Chondrocyte (in vitro differentiated cells): ENCODE measurements at regions not wholly inside any gene's neighbourhood (a gene's known extent, or its start where the extent isn't known, plus 50 kb on each side); places are given as distances from the start of the nearest gene placed in this dataset.
A peak's percentile ranks its signal among the peaks of the same experiment; 100 is the strongest.

Source experiments
- DNase-seq: peaks from one replicate; pipeline ENCODE4 v3.0.0; 2021; ENCODE audit warnings: mixed read lengths, low spot score
- H3K27ac Mint-ChIP-seq: one replicate; pipeline ENCODE4 v1.8.0; 2021; ENCODE audit warnings: mild to moderate bottlenecking, moderate library complexity, mixed read lengths; ENCODE audit not compliant: unreplicated experiment
- H3K27me3 Mint-ChIP-seq: 2 replicates; pipeline ENCODE4 v1.8.0; 2021; ENCODE audit warnings: low read depth, mixed read lengths
- H3K36me3 Mint-ChIP-seq: 2 replicates; pipeline ENCODE4 v1.8.0; 2021; ENCODE audit warnings: low read depth, mixed read lengths
- H3K4me1 Mint-ChIP-seq: 2 replicates; pipeline ENCODE4 v1.8.0; 2021; ENCODE audit warnings: low read depth, mild to moderate bottlenecking, mixed read lengths
- H3K4me3 Mint-ChIP-seq: one replicate; pipeline ENCODE4 v1.8.0; 2021; ENCODE audit warnings: mild to moderate bottlenecking, moderate library complexity, mixed read lengths; ENCODE audit not compliant: unreplicated experiment
- H3K9me3 Mint-ChIP-seq: 2 replicates; pipeline ENCODE4 v1.8.0; 2021; ENCODE audit warnings: low read depth, mixed read lengths
- CTCF ChIP-seq: fragments of 200-600 bp; sonication (generic); IDR thresholded peaks from 2 replicates; pipeline ENCODE4 v1.5.0; 2021; ENCODE audit warnings: antibody characterized with exemption, mild to moderate bottlenecking, moderate library complexity

DNA sequence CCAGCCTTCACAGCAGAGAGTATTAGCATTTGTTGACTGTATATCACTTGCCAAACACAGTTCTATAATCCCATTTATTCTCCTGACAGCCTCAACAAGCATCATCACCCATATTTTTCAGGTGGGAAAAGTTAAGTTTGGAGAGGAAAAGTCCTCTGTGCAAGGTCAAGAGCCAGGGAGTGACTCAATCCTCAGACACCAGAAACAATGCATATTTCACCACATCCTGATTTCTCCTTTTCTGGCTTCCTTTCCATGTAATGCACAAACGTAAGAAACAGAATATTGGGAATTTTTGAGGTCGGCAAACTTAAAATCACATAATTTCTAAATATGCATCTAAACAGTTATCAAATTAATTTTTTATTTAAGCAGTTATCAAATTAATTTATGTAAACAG is 116.0 kb upstream of the GADL1 start:
- Mint-ChIP-seq H3K27ac (no peak overlapping the region), H3K4me1 (no peaks in the 10 kb centered on the region), H3K4me3 (no peak overlapping the region), H3K9me3 (peaks cover 5% of the 10 kb centered on the region), H3K36me3 (peaks cover 2% of the 10 kb centered on the region), H3K27me3 (no peaks in the 10 kb centered on the region)
- peak; percentile 11 for TF ChIP-seq CTCF
- no peak for DNase-seq

GRCh38 chr3:31011380-31011779 is 116.9 kb upstream of the GADL1 start:
- H3K27ac Mint-ChIP-seq, result no peak overlapping the region
- H3K4me1 Mint-ChIP-seq, result no peaks in the 10 kb centered on the region
- H3K9me3 Mint-ChIP-seq, result peaks cover 5% of the 10 kb centered on the region
- H3K27me3 Mint-ChIP-seq, result no peaks in the 10 kb centered on the region
- peaks cover 2% of the 10 kb centered on the region for H3K36me3 Mint-ChIP-seq
- DNase-seq, result no peak
- no peak for TF ChIP-seq CTCF
- no peak overlapping the region for H3K4me3 Mint-ChIP-seq

DNA sequence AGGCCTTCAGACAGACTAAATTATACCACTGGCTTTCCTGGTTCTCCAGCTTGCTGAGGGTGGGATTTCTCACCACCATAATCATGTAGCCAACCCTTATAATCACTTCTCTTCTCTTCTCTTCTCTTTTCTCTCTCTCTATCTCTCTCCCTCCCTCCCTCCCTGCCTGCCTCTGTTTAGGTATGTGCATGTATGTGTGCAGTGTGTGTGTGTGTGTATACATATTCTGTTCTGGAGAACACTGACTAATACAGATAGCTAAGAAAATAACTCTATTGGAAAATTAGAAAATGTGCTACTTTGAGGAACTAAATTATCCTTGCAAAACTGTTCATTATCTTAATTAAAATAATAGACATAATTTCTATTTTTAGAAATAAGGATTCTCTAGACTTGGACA is 118.6 kb upstream of the GADL1 start:
- no peak overlapping the region for H3K4me3 Mint-ChIP-seq
- no peak for DNase-seq
- peaks cover 5% of the 10 kb centered on the region for H3K9me3 Mint-ChIP-seq
- H3K27ac Mint-ChIP-seq, result no peak overlapping the region
- H3K36me3 Mint-ChIP-seq, result peaks cover 2% of the 10 kb centered on the region
- H3K4me1 Mint-ChIP-seq, result no peaks in the 10 kb centered on the region
- no peak for TF ChIP-seq CTCF
- no peaks in the 10 kb centered on the region for H3K27me3 Mint-ChIP-seq

DNA sequence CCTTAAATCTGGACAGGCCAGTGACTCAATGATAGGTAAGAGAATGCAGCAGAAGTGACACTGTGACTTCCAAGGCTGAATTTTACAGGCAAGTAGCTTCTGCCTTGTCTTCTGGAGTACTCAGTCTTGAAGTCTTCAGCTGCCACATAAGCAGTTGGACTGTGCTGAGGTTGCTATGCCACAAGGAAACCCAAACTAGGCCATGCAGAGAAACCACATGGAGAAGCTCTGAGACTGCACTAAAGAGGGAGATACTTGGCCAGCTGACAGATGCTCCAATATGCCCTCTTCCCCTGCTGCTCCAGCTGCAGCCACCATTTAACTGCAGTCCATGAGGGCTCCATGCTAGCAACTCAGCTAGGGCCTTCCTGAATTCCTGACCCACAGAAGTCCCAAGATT is 119.4 kb upstream of the GADL1 start:
- Mint-ChIP-seq H3K27ac (no peak overlapping the region), H3K4me1 (no peaks in the 10 kb centered on the region), H3K9me3 (peaks cover 5% of the 10 kb centered on the region), H3K27me3 (no peaks in the 10 kb centered on the region), H3K4me3 (no peak overlapping the region), H3K36me3 (peaks cover 2% of the 10 kb centered on the region)
- DNase-seq, result no peak
- TF ChIP-seq CTCF, result no peak

GRCh38 chr3:31014317-31015040 is 120.0 kb upstream of the GADL1 start:
- no peak for TF ChIP-seq CTCF
- Mint-ChIP-seq H3K4me3 (no peak overlapping the region), H3K4me1 (no peaks in the 10 kb centered on the region), H3K9me3 (peaks cover 5% of the 10 kb centered on the region), H3K27me3 (no peaks in the 10 kb centered on the region), H3K27ac (no peak overlapping the region), H3K36me3 (peaks cover 2% of the 10 kb centered on the region)
- DNase-seq, result no peak
